ENCODE measurements at regions not wholly inside any gene's neighbourhood (a gene's known extent, or its start where the extent isn't known, plus 50 kb on each side); places are given as distances from the start of the nearest gene placed in this dataset.

GRCh38 chr2:2640818-2641217 is 309.7 kb upstream of the MYT1L start:
- TF ChIP-seq EP300 (IDR thresholded peaks at IDR 0.05) = no peak
- Histone ChIP-seq H3K4me3 (no peak overlapping the region), H3K4me1 (ENCODE audit: insufficient read depth) (no peaks in the 10 kb centered on the region), H3K36me3 (no peaks in the 10 kb centered on the region), H3K9me3 (no peaks in the 10 kb centered on the region), H3K27me3 (no peaks in the 10 kb centered on the region), H3K27ac (no peak overlapping the region)
- no peak for DNase-seq
- intact Hi-C loops (cut with DNase I) = no loop called here
- WGBS, 3 donors = 60 to 76% (median 62%) methylated on average over 3 of the region's 3 CpGs

GRCh38 chr2:2640371-2640770 is 309.3 kb upstream of the MYT1L start:
- Histone ChIP-seq H3K9me3 (no peaks in the 10 kb centered on the region), H3K4me3 (no peak overlapping the region), H3K36me3 (no peaks in the 10 kb centered on the region), H3K27me3 (no peaks in the 10 kb centered on the region), H3K4me1 (ENCODE audit: insufficient read depth) (no peaks in the 10 kb centered on the region), H3K27ac (no peak overlapping the region)
- DNase-seq = no peak
- intact Hi-C loops (cut with DNase I) = no loop called here
- TF ChIP-seq POLR2A (IDR thresholded peaks at IDR 0.05) (no peak), EP300 (IDR thresholded peaks at IDR 0.05) (no peak)
- WGBS, 3 donors = 81 to 84% (median 83%) methylated on average over 7 of the region's 7 CpGs

GRCh38 chr2:2639251-2640139 is 308.4 kb upstream of the MYT1L start:
- no peaks in the 10 kb centered on the region for H3K4me1 ChIP-seq (ENCODE audit: insufficient read depth)
- intact Hi-C loops (cut with DNase I) = no loop called here
- no peak overlapping the region for H3K27ac ChIP-seq
- no peak overlapping the region for H3K4me3 ChIP-seq
- H3K27me3 ChIP-seq = no peaks in the 10 kb centered on the region
- no peaks in the 10 kb centered on the region for H3K9me3 ChIP-seq
- no peaks in the 10 kb centered on the region for H3K36me3 ChIP-seq
- TF ChIP-seq POLR2A (IDR thresholded peaks at IDR 0.05) (no peak), CTCF (IDR thresholded peaks at IDR 0.05) (no peak), EP300 (IDR thresholded peaks at IDR 0.05) (no peak)
- DNase-seq = no peak
- WGBS, 3 donors = 38 to 43% (median 39%) methylated on average over 31 of the region's 31 CpGs

GRCh38 chr2:2638547-2639220 is 307.6 kb upstream of the MYT1L start:
- Histone ChIP-seq H3K36me3 (no peaks in the 10 kb centered on the region), H3K4me3 (no peak overlapping the region), H3K27ac (no peak overlapping the region), H3K27me3 (no peaks in the 10 kb centered on the region), H3K4me1 (ENCODE audit: insufficient read depth) (no peaks in the 10 kb centered on the region), H3K9me3 (no peaks in the 10 kb centered on the region)
- DNase-seq = no peak
- no peak for TF ChIP-seq EP300 (IDR thresholded peaks at IDR 0.05)
- no peak for TF ChIP-seq CTCF (IDR thresholded peaks at IDR 0.05)
- no peak for TF ChIP-seq POLR2A (IDR thresholded peaks at IDR 0.05)
- intact Hi-C loops (cut with DNase I) = no loop called here
- WGBS, 3 donors = 36 to 42% (median 37%) methylated on average over 11 of the region's 11 CpGs

- Histone ChIP-seq H3K4me1 (ENCODE audit: insufficient read depth) (no peaks in the 10 kb centered on the region), H3K9me3 (no peaks in the 10 kb centered on the region), H3K4me3 (no peak overlapping the region), H3K36me3 (no peaks in the 10 kb centered on the region), H3K27ac (no peak overlapping the region), H3K27me3 (no peaks in the 10 kb centered on the region)
- no peak for TF ChIP-seq CTCF (IDR thresholded peaks at IDR 0.05)
- no peak for TF ChIP-seq POLR2A (IDR thresholded peaks at IDR 0.05)
- no peak for TF ChIP-seq EP300 (IDR thresholded peaks at IDR 0.05)
- DNase-seq = no peak
- intact Hi-C loops (cut with DNase I) = no loop called here
- 84 to 95% (median 90%) methylated on average over 5 of the region's 5 CpGs for WGBS, 3 donors
Observed at GRCh38 chr2:2636813-2637212, 305.7 kb upstream of the MYT1L start.
